HL-60 (cell line): ENCODE measurements at regions not wholly inside any gene's neighbourhood (a gene's known extent, or its start where the extent isn't known, plus 50 kb on each side); places are given as distances from the start of the nearest gene placed in this dataset.
"Not testable (repeated sequence)": the region's sequence is repeated elsewhere in the genome, so short reads cannot be mapped to it uniquely, and the experiment has no call there.

Experiments
- CTCF ChIP-seq: IDR thresholded peaks from one replicate; pipeline ENCODE4 v1.5.1; 2011; ENCODE audit warnings: low read length, control low read depth, inconsistent platforms; ENCODE audit not compliant: insufficient read depth
- GABPA ChIP-seq: IDR thresholded peaks from 2 replicates; pipeline ENCODE4 v1.6.1; 2012; ENCODE audit warnings: low read depth
- POLR2AphosphoS5 ChIP-seq: IDR thresholded peaks from 2 replicates; pipeline ENCODE4 v1.6.1; 2012; ENCODE audit warnings: low read depth
- REST ChIP-seq: IDR thresholded peaks from 2 replicates; pipeline ENCODE4 v1.6.1; 2012; ENCODE audit warnings: low read depth; ENCODE audit not compliant: insufficient replicate concordance

GRCh38 chr7:76131887-76132286 lies 69.8 kb upstream of the SRRM3 start:
- not testable (repeated sequence) for TF ChIP-seq CTCF, REST, POLR2AphosphoS5, GABPA
